Islet of Langerhans (tissue), 1 donor: ENCODE measurements at regions not wholly inside any gene's neighbourhood (a gene's known extent, or its start where the extent isn't known, plus 50 kb on each side); places are given as distances from the start of the nearest gene placed in this dataset.

Experiments used
- FAIRE-seq: peaks from one replicate; lab custom pipeline; 2011; peaks lifted over from hg19 to GRCh38; lab: Jason Lieb, UNC

DNA sequence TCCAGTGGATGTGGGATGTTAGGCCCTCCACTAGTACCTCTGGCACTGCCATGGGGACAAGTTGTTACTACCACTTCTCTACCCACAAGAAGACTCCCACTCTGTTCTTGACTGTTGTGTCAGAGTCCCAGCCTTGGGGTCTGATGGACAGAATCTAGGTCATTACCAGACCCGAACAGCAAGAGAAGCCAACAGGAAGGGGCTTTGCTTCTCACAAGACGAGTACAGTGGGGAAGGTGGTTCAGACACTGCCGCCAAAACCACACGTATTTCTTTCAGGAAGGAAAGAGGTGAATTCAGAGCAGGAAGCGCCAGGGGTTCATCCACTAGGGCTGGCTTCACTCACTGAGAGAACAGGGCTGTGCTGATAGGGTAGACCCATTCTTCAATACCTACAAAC is 161.3 kb upstream of the KIT start:
- no peak for FAIRE-seq

DNA sequence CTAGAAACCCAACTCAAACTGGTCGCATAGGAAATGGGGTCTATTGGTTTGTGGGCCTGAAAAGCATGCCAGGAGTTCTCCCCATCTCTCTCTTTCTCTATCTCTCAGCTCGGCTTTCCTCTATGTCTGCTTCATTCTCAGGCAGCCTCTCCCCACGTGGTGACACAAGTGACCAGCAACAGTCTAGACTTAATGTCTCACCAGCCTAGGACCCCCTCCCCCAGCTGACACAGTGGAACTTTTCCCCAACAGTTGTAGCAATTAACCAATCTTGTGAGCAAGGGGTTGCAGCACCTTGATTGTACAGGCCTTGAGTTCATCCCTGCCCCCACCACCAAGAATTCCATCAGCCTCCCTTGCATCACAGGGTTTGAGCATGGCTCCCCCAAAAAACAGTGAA is 159.8 kb upstream of the KIT start:
- FAIRE-seq, result no peak

DNA sequence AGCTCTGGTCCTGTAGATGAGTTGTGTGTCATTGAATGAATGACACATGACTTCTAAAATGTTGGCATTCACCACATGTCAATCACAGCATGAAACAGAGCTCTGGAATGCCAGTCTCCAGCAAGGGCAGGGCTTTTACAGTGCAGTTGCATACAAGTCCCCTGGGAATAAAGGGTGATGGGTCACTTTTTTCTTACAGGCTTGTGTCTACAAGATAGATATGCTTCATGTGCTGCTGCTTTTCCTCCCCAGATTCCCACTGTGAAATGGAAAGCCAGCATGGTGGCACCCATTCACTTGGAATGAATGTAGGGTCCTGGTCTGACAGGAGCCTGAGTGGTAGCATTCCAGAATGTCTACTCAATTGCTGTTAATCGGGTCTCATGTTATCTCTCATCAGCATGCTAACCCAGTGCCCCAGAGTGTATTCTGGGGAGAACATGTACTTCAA is 159.1 kb upstream of the KIT start:
- no peak for FAIRE-seq

DNA sequence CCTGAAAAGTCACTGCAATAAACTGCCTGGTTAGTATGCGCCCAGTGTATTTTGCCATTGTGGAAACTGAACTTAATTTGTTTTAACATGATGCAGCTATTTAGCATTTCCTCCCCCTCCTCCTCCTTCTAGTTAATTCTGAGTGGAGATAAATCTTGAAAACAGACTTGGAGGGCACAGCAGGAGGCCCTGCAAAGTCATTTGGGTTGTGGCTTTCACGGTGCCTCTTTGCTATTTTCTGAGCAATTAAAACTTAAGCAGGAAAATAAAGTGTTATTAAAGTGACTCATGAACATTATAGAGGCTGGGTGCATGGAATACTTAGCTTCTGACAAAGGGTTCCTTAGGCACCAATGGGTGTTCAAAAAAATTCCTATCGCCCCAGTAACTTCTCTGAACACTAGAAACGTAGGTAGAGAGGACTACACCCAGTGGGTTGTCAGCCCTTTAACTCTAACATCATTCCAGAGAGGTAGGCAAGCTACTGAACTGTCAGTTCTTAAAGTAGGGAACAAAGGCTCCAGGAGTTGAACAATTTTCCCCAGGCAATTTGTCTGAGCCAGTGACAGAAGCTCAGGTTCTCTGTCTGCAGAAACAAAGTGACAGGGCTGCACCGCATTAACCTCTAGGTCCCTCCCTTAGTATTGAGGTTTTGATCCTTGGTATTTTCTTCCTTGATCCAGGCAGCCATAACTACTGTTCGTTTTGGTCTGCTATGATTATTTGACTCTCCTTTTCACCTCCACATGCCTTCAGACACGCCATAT is 158.3 kb upstream of the KIT start:
- no peak for FAIRE-seq

DNA sequence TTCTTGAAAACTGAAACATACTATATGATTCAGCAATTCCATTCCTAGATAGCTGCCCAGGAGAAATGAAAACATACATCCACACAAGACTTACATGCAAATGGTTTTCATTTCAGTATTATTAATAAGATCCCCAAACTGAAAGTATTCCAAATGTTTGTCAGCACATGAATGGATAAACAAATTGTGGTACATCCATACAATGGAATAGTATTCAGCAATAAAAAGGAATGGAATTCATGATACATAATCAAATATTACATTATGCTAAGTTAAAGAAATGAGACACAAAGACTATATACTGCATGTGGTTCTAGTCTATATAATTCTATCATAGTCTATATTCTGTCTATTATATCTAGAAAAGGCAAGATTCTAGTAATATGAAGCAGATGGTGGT is 152.4 kb upstream of the KIT start:
- FAIRE-seq, result no peak

DNA sequence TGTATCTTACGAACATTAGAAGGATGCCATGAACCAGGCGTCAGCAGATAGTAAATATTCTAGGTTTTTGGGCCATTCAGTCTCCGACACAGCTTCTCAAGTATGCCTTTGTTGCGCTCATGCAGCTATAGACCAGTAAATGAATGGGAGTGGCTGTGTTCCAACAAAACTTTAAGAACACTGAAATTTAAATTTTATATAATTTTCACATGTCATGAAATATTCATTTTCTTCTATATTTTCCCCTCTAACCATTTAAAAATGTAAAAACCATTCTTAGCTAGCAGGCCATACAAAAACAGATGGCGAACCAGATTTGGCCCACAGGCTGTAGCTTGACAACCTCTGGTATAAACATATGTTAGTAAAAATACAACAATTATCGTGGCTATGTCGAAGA is 151.8 kb upstream of the KIT start:
- FAIRE-seq, result no peak

DNA sequence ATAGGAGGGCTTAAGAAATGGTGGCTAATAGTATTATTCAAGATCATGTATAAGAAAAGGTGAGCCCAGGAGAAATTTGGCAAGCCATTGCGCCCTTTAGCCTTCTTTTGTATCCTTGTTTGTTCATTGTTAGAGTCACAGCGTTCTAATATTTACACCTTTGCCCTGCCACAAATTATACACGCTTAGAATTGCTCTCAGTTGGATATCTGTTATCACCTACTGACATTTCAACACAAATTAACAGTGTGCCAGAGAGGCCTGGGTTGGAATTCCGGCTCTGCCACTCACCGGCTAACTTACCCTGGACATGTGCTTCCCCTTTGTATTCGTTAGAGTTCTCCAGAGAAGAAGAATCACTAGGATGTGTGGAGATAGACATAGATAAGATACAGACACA is 148.7 kb upstream of the KIT start:
- no peak for FAIRE-seq

DNA sequence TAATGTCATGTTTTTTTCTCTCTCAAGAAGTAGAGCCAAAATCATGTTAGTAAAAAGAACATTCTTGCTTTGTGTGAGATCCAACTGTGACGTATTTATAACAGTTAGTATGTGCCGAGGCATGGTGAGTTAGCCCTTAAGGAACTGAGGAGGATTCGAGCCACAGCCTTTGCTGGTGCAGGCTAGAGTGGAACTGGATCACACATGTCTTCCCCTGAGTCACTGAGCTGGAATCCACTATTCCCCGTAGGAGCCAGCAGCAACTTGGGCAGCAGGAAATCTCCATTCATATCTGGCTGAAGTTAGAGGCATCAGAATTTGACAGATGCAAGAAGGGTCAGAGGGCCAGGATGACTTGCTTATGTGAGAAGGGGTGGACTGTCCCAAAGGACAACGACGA is 144.6 kb upstream of the KIT start:
- no peak for FAIRE-seq

DNA sequence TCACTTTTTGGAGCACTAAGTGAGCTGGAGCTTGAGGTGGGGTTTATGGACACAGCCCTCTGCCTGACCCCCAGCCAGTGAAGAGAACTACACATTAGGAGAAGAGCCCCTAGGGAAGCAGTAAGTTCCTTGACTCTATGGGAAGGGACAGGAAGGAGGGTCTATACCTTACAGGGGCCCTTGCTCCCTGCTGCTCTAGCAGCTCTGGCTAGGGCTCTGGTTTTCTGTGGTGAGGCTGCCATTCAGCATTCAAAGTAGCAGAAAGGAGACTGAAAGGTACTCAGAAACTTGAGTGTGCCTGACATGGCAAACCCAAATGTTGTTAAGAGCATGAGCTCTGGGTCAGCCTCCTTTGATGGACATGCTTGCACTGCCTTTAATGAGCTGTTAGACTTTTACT is 144.0 kb upstream of the KIT start:
- FAIRE-seq, result no peak

DNA sequence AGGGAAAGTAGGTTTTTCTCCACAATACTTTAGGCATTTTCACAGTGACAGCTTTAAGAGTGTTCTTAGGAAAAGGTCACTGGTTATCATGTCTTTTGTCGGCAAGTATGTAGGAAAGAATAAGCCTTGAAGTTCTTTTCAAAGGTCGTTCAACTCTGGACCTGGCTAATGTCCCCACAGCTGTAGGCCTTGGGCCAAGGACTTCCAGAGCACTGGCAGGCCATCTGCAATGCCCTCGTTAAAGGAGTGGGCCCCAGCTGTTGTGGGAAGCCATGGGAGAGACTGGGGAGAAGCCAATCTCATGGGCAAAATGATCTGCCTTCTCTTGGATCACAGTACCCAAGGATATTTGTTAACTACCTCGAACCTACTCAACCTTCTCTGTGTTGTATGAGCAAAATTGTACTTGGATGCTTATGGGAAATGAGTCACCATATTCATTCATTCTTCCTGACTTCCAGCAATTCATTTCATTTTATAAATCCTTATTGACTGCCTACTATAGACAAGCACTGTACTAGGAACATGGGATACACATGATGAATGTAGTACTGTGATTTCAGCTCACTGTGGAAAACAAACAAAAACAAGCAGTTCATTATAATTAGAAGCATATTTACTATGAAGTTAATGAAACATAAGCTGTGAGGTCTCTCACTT is 141.1 kb upstream of the KIT start:
- no peak for FAIRE-seq

DNA sequence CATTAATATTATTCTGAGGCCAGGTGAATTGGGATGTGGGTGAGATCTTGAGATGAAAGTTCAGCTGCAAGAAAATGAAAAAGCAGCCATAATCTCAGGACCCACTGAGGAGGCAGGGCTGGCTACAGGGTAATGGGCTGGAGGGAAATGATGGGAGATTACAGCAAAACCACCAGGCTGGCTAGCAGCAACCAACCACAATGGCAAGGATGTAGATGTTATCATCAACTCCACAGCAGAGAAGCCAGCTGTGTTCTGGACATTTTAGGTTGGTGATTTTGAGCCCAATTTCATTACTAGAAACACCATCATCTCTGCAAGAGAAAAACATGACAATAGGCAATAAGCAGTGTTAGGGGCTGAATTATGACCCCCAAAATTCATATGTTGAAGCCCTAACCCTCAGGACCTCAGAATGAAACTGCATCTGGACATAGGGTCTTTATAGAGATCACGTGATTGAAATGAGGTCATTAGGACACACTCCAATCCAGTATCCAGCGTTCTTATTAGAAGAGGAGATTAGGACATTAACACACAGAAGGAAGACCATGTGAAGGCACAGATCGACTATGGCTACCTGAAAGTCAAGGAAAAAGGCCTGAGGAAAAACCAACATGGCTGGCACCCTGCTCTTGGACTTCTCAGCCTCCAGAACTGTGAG is 139.8 kb upstream of the KIT start:
- FAIRE-seq, result no peak

DNA sequence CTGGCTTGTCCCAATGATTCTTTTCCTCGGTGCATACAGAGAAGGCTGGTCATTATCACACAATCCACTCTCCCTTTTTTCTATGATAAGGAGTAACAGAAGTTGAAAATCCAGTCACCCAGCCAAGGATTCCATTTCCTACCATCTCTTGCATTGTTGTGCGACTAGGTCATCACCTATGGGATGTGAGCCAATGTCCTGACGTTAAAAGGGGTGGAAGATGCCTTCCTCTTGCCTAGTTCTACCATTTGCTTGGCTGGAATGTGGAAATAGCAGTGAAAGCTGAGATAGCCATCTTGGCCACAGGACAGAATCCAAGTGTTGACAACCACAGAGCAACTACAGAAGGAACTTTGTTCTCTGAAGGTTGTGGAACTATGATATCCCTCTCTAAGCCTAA is 132.2 kb upstream of the KIT start:
- no peak for FAIRE-seq

DNA sequence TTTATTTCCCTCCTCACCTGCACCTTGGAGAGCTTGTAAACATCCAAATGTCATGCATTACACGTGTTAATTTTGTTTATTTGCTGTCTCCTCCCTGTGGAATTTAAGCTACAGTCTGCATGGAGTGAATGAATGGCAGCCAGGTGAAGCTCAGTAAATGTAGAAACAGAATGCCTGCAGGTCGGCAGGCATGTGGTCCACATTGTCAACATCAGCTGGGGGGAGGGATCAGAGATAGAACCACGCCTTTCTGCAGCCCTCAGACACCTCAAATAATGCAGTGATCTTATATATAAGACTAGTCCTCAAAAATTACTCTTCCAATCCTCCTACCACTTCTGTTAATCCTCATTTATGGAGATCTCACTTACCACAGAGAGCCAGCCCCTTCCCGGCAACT is 131.2 kb upstream of the KIT start:
- no peak for FAIRE-seq

DNA sequence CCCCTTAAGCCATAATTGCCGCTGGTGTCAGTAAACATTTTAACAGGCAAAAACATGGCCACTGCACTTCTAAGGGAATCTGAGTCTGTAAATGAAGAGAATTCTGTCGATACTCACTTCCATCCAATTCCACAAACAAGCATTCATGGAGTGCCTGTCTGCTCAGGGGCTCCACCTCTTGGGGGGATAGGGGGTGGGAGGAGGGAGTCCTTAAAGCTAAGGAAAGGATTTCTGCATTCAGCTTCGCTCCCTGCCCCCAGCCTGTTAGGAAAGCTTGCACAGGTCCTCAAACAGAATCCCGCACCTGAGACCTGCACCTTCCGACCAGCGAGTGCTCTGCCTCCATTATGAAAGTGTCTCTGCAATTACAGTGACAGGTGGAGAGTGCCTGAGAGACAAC is 130.2 kb upstream of the KIT start:
- no peak for FAIRE-seq

DNA sequence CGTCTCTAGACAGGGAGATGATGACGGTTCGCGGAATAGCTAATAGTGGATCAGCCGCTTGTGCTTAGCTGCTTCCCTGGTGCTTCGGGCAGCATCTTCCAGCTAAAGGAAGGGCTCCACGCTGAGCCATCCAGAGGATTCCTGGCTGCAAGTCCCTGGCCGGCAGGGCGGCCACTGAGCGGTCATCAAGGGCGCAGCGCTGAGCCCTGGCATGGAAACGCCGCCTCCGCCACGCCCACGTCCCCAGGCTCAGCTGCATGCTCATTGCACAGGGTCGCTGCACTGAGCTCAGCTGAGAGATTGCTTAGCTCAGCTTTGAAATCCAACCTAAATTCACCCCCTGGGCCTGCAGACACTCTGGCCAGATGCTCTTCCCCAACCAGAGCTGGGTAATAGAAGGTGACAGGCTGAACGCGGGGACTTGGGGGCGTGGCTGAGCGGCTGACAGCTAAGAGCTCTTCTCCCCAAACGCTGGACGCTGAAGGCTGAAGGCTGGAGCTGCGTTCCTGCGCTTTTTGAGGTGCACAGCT is 118.2 kb upstream of the KIT start:
- FAIRE-seq, result no peak

DNA sequence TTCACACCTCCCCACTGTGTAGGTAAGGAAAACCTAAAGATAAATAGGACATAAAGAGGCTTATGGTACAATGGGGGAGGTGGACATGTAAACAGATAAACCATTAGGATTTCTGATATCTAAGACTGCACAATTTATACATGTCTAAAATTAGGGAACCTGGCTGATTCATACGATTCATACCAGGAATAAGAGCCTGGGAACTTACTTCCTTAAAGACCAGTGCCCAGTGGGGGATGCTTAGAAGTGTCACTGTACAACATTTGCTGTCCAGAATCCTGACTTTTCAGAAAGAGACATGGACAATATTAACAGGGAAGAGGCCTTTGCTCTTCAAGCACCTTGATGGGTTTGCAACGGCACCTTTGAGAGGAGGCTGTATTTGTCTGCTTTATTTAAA is 116.8 kb upstream of the KIT start:
- no peak for FAIRE-seq

DNA sequence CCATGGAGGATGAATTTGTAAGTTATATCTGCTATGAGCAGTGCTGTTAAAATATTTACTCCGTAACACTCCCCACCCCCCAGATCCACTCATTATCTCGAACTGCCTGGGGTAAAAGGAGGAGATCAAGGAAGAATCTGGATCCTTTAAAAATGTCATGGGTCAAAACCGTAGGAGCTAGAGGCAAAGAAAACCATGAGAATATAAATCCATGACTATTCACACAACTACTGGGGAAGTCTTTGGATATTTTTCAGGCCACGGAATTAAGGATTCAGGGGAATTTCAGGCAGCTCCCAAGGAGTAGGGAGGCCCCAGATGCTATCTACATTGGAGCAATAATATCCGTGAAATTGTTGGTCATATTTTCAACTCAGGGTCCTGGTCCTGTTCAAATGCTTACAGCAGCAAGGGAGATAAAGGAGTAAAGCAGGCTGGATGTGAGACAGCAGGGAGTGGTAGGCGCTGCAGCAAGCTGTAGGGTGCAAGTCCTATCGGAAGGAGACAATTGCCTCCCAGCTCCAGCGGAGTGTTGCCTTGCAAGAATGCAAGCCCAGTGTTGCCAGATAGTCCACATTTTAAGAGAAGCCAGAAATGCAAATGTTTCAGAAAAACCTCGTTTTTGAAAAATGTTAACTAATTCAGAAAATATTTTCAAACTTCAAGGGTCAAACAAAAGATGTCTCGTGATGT is 116.2 kb upstream of the KIT start:
- no peak for FAIRE-seq

DNA sequence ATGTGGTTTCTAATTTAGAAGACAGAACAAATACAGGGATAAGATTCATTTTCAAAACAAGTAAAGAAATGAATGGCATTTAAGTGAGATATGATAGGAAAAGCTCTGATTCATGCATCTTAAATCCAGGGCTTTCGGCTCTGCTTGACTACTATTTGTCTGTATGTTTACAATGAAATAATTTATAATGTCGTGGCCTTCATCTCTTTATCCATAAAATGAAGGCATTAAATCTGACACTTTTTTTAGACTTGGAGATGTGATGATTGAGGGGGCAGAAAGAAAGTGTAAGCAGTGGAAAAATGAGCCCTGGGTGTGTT is 115.7 kb upstream of the KIT start:
- FAIRE-seq, result no peak

DNA sequence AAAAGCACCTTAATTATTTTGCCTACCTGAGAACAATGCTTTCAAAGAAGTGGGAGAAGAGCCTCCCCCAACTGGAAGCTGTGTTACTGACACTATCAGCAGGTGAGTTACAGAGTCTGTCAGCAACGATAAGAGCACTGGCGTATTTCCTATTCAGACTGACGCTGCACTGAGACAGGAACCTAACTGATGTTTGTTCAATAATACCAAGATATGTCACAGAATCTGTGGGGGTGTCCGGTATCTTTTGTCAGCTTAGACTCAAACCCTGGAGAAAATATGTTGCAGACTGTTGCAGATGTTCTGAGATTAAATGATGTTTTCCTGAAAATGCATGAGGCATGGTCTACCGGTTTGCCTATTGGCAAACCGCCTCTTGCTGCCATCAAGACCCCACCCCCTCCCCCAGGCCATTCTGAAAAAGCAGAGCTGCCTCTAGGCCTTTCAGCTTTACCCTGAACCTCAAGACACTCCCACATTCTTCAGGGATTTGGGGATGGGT is 115.2 kb upstream of the KIT start:
- no peak for FAIRE-seq

DNA sequence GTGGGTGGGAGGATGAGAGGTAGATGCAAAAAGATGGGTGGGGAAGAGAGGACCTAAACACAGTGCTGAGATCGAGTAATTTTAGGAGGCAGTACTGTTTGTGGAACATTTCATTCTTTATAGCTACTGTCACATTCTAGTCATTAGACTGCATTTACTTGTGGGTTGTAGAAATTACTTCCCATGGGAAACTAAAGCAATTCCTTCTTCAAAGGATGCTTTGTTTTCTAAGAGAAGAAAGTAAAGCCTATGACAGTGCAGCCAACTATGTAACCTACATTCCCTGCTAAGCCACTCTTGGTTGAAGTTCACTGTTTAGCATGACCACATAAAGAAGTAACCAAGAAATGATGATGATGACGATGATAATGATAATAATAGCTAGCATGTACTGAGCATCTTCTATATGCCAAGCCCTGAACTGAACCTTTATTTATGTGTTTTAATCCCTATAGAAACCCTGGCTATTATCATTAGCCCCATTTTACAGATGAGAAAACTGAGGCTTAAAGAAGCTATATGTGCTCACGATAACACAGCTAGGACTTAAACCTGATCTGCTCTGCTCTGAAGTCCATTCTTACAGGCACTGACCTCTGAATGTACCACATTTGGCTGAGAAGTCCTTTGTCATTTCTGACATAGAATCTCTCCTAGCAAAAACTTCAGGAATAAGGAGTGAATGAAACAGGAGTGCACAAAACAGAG is 114.5 kb upstream of the KIT start:
- no peak for FAIRE-seq

DNA sequence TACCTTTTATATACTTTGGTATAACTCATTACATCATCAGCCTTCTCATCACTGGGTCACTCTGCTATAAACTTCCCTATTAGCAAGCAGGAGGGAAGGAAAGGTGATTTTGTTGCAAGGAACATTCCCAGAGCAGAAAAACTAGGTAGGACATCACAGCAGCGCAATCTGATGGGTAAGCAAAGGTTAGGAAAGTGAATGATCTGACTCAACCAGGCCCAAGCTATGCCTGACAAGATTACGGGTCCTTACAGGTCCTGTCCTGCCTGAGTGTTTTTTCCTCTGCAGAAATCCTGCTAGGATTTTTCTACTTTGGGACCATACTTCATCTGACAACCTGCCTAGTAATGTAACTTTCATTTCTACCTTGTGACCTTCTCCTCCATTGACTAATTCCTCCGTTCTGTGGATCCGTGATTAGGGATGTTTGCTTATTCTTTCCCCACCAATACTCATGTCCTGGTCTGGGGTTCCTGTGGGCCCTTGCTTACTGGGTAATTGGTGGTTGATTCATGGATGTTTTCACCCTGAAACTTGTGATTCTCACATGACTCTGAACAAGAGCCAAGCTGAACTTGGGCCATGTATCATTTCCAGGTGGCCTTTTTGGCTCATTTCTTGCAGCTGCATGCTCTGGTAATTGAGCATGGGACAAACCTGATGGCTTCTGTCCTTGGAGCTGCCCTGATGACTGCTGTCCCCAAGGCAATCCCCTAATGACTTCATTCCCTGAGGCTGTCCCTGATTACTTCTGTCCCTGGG is 111.9 kb upstream of the KIT start:
- FAIRE-seq, result no peak
